Cardiac fibroblast (primary cell): ENCODE measurements at regions not wholly inside any gene's neighbourhood (a gene's known extent, or its start where the extent isn't known, plus 50 kb on each side); places are given as distances from the start of the nearest gene placed in this dataset.

Source experiments
- DNase-seq, 2 donors: peaks; one replicate each; pipeline versions ENCODE4 v3.0.0 to v3.0.0-alpha.2; 2010; ENCODE audit warnings: low read depth in 2 of 2
- H3K4me3 ChIP-seq, 2 donors: replicated peaks in 1 of 2; 1 replicate in 1 of 2; 2 replicates in 1 of 2; pipeline ENCODE4 v1.5.1; 2011; ENCODE audit warnings: low read depth in 2 of 2, low read length in 2 of 2, mild to moderate bottlenecking in 2 of 2, moderate library complexity in 1 of 2
- TF ChIP-seq, protein P1 (sequence below): IDR thresholded peaks from one replicate; pipeline ENCODE4 v1.5.1; 2011; ENCODE audit warnings: low read depth, mild to moderate bottlenecking, low read length, inconsistent platforms

DNA sequence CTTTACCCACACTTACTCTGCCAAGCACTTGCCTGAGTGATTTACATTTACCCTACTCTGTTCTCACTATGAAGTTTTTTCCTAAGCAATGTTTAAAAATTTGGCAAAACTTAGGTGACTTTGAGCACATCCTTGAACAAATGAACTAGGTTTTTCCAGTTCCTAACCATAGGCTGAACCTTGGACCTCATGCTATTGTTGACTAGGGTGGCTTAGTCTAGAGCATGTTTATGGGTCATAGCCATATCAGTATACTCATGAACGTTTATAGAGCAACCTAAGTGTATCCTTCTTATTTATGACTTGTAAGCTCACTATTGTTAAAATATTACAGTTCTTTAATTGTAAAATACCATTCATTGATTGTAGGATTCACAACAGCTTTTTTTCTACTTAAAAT is 85.0 kb upstream of the KRR1 start:
- TF ChIP-seq, protein P1, sequence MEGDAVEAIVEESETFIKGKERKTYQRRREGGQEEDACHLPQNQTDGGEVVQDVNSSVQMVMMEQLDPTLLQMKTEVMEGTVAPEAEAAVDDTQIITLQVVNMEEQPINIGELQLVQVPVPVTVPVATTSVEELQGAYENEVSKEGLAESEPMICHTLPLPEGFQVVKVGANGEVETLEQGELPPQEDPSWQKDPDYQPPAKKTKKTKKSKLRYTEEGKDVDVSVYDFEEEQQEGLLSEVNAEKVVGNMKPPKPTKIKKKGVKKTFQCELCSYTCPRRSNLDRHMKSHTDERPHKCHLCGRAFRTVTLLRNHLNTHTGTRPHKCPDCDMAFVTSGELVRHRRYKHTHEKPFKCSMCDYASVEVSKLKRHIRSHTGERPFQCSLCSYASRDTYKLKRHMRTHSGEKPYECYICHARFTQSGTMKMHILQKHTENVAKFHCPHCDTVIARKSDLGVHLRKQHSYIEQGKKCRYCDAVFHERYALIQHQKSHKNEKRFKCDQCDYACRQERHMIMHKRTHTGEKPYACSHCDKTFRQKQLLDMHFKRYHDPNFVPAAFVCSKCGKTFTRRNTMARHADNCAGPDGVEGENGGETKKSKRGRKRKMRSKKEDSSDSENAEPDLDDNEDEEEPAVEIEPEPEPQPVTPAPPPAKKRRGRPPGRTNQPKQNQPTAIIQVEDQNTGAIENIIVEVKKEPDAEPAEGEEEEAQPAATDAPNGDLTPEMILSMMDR, result no peak
- no peak overlapping the region for H3K4me3 ChIP-seq
- DNase-seq, result no peak

GRCh38 chr12:75592638-75593335 is 81.4 kb upstream of the KRR1 start:
- no peak overlapping the region for H3K4me3 ChIP-seq
- TF ChIP-seq, protein P1, result no peak
- DNase-seq, result no peak

DNA sequence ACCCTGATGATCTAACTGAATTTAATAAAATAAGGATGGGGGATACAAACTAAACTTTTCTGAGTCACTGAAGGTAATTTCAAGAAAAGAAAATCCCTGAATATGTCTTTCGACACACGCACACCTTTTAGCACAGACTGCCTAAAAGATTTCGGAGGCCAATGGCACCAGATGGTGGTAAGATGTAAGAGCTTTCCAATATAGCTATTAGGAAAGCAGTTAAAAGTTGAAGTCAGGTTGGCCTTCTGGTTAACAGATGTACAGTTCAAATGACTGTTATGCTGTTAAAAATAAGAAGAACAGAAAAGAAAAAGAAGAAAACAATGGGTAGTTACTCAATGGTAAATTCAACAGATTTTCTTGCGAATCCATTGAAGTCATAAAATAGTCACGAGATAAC is 80.7 kb upstream of the KRR1 start:
- no peak overlapping the region for H3K4me3 ChIP-seq
- DNase-seq, result no peak
- TF ChIP-seq, protein P1, result no peak

GRCh38 chr12:75591628-75592027 is 80.2 kb upstream of the KRR1 start:
- no peak overlapping the region for H3K4me3 ChIP-seq
- TF ChIP-seq, protein P1, result no peak
- no peak for DNase-seq

- TF ChIP-seq, protein P1, result no peak
Observed at GRCh38 chr12:75589801-75590200, 78.4 kb upstream of the KRR1 start.

GRCh38 chr12:75587340-75588106 is 76.1 kb upstream of the KRR1 start:
- no peak overlapping the region for H3K4me3 ChIP-seq
- DNase-seq, result peak in 1 of 2 donors; percentile 15
- TF ChIP-seq, protein P1, result no peak

More at GRCh38 chr12:75589801-75590200, 78.4 kb upstream of the KRR1 start:
- H3K4me3 ChIP-seq, result no peak overlapping the region
- DNase-seq, result no peak
